ENCODE measurements at regions not wholly inside any gene's neighbourhood (a gene's known extent, or its start where the extent isn't known, plus 50 kb on each side); places are given as distances from the start of the nearest gene placed in this dataset.

DNA sequence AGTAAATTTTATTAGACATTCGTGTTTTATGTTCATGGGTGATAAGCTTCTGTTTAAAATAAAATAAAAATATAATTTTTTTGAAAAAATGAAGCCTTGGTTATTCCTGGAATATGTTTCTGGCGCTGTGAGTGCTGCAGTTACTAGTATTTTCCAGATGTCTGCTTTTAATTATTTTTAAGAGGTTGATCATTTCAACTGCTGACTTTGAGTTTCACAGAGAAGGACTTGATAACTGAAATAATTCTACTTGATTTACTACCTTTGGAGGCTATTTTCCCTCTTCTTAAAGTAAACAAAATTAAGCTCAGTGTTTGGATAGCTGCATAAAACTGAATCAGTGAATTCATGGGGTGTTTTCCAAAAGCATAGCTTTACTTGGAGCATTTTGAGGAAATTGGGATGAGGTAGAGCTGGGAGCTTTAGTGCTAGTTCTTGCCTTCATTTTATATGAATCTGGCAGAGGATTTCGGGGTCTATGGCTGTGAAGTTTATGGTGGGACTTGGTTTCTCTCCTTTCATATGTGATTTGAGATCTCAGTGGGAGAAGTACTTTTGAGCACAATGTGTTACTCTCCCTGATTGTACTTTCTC, 666.5 kb downstream of the DCDC2C start:
- no peak for DNase-seq (ENCODE audit: low read depth)

DNA sequence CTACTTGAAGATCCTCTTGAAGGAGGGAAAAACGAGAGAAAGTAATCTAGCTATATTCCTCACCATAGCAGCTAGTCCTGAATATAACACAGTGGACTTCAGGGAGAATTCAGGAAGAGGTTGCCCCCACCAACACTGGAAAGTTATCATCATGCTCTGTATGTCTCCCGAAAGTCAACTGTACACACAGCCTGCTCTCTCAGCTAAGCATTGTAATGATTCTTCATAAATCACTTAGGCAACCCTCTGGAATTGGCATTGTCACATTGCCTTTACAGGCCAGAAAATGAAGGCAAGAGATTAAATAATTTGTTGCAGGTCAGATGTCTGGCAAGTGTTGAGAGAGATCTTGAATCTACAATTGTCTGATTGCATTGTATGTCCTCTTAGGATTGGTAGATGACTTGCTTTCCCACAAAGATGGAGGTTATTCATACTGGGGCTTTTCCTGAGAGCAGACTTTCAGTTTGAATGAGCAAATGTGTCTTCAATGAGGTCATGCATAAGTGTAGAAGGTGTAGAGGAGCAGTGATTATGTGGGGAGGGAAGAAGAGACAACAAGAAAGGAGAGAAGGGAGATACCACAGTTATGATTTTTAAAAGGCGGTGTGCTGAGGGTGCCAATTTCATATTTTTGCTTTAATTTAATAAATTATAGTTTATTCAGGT, 667.2 kb downstream of the DCDC2C start:
- no peak for DNase-seq (ENCODE audit: low read depth)

- no peak for DNase-seq (ENCODE audit: low read depth)
Observed at GRCh38 chr2:4381049-4381448, 677.7 kb downstream of the DCDC2C start.

DNA sequence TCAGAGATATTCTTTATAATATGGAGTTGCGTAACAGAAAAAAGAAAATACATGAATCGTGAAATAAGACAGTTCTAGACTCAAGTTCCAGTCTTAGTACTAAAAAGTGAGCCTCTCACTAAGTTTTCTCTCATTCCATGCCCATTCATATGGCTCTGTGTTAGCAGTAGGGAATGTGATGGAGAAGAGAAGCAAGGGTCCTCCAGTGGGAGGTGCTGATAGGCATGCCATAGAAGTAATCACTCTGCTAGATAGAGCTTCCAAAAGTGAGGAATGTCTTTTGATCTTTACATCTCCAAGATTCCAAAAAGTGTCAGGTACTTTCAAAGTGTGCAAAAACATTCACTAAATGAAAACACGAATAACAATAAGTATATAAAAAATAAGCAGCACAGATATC, 678.4 kb downstream of the DCDC2C start:
- DNase-seq (ENCODE audit: low read depth), result no peak

DNA sequence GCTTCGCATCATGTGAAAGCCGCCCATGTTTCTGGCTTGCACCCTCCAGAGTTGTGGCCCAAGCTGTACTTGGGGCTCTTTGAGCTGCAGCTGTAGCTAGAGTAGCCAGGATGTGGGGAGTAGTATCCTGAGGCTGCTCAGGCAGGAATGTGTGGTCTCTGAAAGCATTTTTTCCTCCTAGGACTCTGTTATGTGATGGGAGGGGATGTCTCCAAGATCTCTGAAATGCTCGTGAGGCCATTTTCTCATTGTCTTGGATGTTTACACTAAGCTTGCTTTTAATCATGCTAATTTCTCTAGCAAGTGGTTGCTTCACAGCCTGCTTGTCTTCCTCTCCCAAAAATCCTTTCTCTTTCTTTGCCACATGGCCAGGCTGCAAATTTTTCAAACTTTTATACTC, 687.6 kb downstream of the DCDC2C start:
- no peak for DNase-seq (ENCODE audit: low read depth)

- no peak for DNase-seq (ENCODE audit: low read depth)
Observed at GRCh38 chr2:4404363-4404762, 701.0 kb downstream of the DCDC2C start.

DNA sequence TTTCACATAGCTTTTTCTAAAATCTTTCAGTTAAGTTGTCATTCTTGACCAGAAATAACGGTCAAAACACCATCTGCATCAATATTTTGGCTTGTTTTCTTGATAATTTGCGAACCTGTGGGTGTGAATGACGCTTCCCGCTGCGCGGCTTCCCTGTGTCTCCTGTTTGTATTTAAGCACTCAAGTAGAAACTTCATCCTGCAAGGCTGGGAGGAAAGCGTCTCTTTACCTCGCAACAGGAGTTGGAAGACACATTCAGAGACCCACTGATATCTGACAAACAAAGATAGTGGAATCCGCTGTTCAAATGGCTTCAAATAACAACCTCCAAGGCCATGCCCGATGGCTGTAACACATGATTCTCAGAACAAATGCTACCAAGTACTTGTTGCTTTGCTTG, 704.9 kb downstream of the DCDC2C start:
- no peak for DNase-seq (ENCODE audit: low read depth)

GRCh38 chr2:4412637-4413187, 709.3 kb downstream of the DCDC2C start:
- DNase-seq (ENCODE audit: low read depth), result no peak

- no peak for DNase-seq (ENCODE audit: low read depth)
Observed at GRCh38 chr2:4415171-4415570, 711.8 kb downstream of the DCDC2C start.

GRCh38 chr2:4415810-4416413, 712.5 kb downstream of the DCDC2C start:
- no peak for DNase-seq (ENCODE audit: low read depth)

- DNase-seq (ENCODE audit: low read depth), result no peak
Observed at GRCh38 chr2:4416431-4416830, 713.1 kb downstream of the DCDC2C start.

GRCh38 chr2:4417771-4418170, 714.4 kb downstream of the DCDC2C start:
- no peak for DNase-seq (ENCODE audit: low read depth)

DNA sequence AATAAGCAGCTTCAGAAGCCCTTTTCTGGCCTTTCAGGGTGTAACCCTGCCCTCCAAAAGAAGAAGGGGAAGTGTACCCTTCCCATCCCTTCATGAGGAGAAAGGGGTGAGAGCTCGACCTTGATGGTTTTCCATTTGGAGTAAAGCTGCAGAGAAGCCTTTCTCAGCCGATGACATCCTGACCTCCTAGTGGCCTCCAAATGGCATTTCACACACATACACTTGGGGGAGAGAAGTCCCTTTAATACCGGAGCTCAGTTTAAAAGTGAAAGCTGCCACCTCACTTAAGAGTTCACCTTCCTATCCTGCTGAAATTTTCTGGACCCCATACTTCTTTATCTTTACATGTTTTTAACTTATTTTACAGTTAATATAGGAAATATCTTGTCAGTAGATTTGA, 716.7 kb downstream of the DCDC2C start:
- DNase-seq (ENCODE audit: low read depth), result no peak

- DNase-seq (ENCODE audit: low read depth), result no peak
Observed at GRCh38 chr2:4424153-4424552, 720.8 kb downstream of the DCDC2C start.

DNA sequence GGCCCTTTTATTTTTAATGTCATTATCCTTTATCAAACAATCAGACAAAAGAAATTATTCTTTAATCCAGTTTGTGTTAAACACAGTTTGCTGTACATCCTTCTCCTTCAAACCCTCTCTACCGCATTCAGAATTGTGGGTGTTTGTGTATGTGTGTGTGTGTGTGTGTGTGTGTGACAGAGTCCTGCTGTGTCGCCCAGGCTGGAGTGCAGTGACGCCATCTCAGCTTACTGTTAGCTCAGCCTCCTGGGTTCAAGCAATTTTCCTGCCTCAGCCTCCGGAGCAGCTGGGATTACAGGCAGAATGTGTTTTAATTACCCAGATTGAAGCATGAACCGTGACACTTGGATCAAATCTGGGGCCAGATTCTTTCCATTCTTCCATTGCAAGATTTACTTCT, 723.7 kb downstream of the DCDC2C start:
- no peak for DNase-seq (ENCODE audit: low read depth)

- DNase-seq (ENCODE audit: low read depth), result no peak
Observed at GRCh38 chr2:4445821-4446220, 742.4 kb downstream of the DCDC2C start.

DNA sequence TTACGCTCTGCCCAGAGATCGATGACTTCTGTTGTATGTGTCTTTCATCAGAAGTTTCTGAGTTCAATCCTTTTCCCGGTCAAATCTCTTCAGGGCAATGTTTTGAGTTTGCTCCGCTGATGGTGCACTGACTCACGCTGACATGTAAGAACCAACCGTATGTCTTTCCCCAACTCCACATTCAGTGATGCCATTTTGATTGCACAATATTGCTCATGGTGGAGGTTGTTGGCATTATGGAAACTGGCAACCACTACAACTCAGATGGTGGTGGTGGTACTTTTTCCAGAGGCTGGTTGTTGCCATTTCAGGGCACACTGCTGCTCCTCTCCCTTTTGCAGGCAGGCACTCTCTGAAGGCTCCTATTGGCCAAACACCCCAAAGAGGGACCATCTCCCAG, 751.5 kb downstream of the DCDC2C start:
- DNase-seq (ENCODE audit: low read depth), result no peak

DNA sequence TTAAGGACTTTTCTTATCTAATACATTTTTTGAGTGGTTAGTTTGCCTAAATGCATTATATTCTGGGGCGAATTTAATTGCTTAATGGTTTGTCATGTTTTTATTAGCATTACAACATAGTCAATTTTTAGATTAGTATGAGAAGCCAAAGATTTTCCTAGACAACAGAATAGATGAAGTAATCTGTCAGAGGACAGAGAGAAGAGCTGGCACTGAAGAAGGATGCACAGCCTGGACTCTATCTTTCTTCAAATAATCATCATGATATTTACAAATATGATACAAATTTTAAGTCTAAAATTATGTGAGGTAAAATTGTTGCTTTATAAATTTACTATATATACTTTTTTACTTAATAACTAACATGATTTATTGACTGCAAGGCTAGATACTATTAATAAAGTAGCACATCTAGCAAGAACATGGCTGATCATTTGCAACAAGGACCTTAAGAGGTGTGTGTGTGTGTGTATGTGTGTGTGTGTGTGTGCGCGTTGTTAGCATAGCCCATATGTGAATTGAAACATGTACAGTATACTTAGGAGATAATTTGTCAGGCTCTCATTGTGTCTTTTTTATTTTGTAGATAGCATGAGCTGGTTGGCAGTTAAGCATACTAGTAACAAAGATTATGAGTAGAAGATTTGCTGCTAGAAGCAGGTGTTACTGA, 752.2 kb downstream of the DCDC2C start:
- no peak for DNase-seq (ENCODE audit: low read depth)

DNA sequence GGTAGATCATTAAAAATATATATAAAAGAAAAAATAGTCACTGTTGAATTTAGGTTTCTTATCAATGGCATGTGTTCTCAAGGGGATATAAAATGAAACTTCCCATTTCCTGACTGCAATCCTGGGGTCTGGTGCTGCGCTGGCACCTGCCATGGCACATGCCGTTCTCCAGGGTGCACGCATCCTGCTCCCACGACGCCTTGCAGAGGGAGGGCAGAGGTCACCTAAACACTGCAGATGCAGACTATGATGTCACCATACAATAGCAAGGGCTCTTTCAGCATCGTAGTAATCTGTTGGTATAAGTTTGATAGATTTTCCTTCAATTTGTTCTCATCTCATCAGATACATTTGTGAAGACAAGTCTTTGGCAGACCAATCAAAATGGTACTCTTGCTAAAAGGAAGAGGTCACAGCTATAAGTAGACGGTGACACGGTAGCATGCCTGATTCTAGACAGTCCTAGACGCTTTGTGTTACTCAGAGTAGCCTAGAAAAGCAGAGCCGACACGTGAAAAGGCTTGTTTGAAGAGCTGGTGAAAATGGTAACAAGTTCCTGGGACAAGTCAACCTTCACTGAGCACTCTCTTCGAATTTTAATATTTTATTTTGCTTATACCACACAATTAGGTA, 761.4 kb downstream of the DCDC2C start:
- no peak for DNase-seq (ENCODE audit: low read depth)

- DNase-seq (ENCODE audit: low read depth), result no peak
Observed at GRCh38 chr2:4465671-4466070, 762.3 kb downstream of the DCDC2C start.

DNA sequence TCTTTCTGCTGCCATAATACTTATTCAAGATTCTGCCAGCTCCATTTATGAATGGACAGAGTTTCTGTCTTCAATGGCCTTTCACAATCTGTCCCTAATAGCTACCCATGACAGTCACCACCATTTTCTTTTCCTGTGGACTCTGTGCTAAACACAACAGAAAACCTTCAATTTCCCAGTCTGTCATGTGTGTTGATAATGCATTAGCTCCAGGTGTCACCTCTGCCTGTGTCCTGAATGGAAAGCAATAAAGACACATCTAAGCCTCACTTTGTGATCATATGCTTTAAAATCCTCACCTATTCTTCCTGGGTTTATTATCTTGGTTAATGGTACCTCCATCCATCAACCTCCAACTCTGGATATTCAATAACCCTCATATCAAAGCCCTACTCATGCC, 772.2 kb downstream of the DCDC2C start:
- no peak for DNase-seq (ENCODE audit: low read depth)

- no peak for DNase-seq (ENCODE audit: low read depth)
Observed at GRCh38 chr2:4483050-4483449, 779.7 kb downstream of the DCDC2C start.

GRCh38 chr2:4486971-4487370, 783.6 kb downstream of the DCDC2C start:
- DNase-seq (ENCODE audit: low read depth), result no peak
